ENCODE measurements at regions not wholly inside any gene's neighbourhood (a gene's known extent, or its start where the extent isn't known, plus 50 kb on each side); places are given as distances from the start of the nearest gene placed in this dataset.

DNA sequence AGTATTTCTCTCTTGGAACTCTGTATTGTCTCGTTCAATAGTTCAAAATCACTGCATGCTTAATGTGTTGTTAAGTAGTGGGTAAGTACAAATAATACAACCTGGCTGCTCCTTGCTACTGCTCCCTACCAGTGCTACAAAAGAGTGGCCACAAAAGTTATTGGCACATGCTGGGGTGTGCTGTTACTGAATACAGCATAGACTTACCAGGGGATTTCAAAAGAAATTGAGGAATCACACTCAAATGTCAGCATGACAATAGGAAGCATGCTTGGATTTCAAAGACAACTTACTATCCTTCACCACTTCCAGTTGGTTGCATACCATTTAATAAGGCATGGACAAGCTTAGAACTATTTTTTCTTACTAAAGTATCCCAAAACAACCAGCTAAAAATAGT lies 1041.3 kb upstream of the SPRY2 start:
- no peaks in the 10 kb centered on the region for H3K27me3 ChIP-seq (ENCODE audit: insufficient read depth)
- H3K4me3 ChIP-seq: no peak overlapping the region
- no peaks in the 10 kb centered on the region for H4K20me1 ChIP-seq (replicated peaks; ENCODE audit: insufficient read depth)
- no peaks in the 10 kb centered on the region for H3K36me3 ChIP-seq (ENCODE audit: insufficient read depth)
- H2AFZ ChIP-seq: no peak overlapping the region
- no peaks in the 10 kb centered on the region for H3K36me3 Mint-ChIP-seq (ENCODE audit: low read depth)
- no peak overlapping the region for H3K27ac ChIP-seq (ENCODE audit: low read depth)
- H3F3A ChIP-seq (replicated peaks; ENCODE audit: low read depth): no peaks in the 10 kb centered on the region
- H3K4me2 ChIP-seq: no peak overlapping the region
- H3K27me3 Mint-ChIP-seq (ENCODE audit: insufficient read depth, low read depth, poor library complexity): no peaks in the 10 kb centered on the region
- H3K9me3 Mint-ChIP-seq: no peaks in the 10 kb centered on the region; the same call in 2 of the 3 replicates
- peaks cover 9% of the 10 kb centered on the region for H3K4me1 Mint-ChIP-seq
- ATAC-seq (peak; percentile 78), DNase-seq (ENCODE audit: low spot score) (peak; percentile 32)
- no peak overlapping the region for H3K27ac Mint-ChIP-seq
- TF ChIP-seq CTCF (conservative IDR thresholded peaks at IDR 0.05; ENCODE audit: low read depth in 2 of 2): no peak
- TF ChIP-seq, protein P1, sequence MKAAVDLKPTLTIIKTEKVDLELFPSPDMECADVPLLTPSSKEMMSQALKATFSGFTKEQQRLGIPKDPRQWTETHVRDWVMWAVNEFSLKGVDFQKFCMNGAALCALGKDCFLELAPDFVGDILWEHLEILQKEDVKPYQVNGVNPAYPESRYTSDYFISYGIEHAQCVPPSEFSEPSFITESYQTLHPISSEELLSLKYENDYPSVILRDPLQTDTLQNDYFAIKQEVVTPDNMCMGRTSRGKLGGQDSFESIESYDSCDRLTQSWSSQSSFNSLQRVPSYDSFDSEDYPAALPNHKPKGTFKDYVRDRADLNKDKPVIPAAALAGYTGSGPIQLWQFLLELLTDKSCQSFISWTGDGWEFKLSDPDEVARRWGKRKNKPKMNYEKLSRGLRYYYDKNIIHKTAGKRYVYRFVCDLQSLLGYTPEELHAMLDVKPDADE (IDR thresholded peaks at IDR 0.05): no peak
- TF ChIP-seq ZNF331 (CRISPR knock-in tag; IDR thresholded peaks at IDR 0.05; ENCODE audit: low read depth): no peak
- TF ChIP-seq ZNF462 (CRISPR knock-in tag; IDR thresholded peaks at IDR 0.05): no peak
- no peak for TF ChIP-seq CREB1 (CRISPR knock-in tag; IDR thresholded peaks at IDR 0.05; ENCODE audit: low read depth)
- no peak for TF ChIP-seq ZNF114 (CRISPR knock-in tag; IDR thresholded peaks at IDR 0.05)
- no peak for TF ChIP-seq POLR2AphosphoS5 (IDR thresholded peaks at IDR 0.05; ENCODE audit: low read depth)
- no peak for TF ChIP-seq REST (IDR thresholded peaks at IDR 0.05; ENCODE audit: unreplicated experiment)
- no peak for TF ChIP-seq EZH2 (IDR thresholded peaks at IDR 0.05; ENCODE audit: low read depth, unreplicated experiment)
- TF ChIP-seq EZH2phosphoT487 (IDR thresholded peaks at IDR 0.05; ENCODE audit: unreplicated experiment): no peak
- TF ChIP-seq JUNB (IDR thresholded peaks at IDR 0.05; ENCODE audit: unreplicated experiment): no peak
- TF ChIP-seq NANOG (IDR thresholded peaks at IDR 0.05; ENCODE audit: borderline replicate concordance): no peak
- TF ChIP-seq STAT1 (IDR thresholded peaks at IDR 0.05; ENCODE audit: unreplicated experiment): no peak
- H3K79me2 ChIP-seq (replicated peaks; ENCODE audit: insufficient read depth): no peaks in the 10 kb centered on the region
- H3K4me3 Mint-ChIP-seq: no peak overlapping the region
- H3K4me1 ChIP-seq (ENCODE audit: insufficient read depth): peaks cover 15% of the 10 kb centered on the region
- H3K9me2 ChIP-seq (ENCODE audit: insufficient read depth): no peaks in the 10 kb centered on the region
